Liver (tissue), 8 donors: ENCODE measurements at regions not wholly inside any gene's neighbourhood (a gene's known extent, or its start where the extent isn't known, plus 50 kb on each side); places are given as distances from the start of the nearest gene placed in this dataset.

Experiments
- DNase-seq: peaks from one replicate; pipeline ENCODE4 v3.0.0-alpha.2; 2017; ENCODE audit warnings: low spot score
- H3K27ac ChIP-seq, 2 donors: one replicate each; pipeline ENCODE4 v1.7.0; 2013; ENCODE audit warnings: inconsistent platforms in 2 of 2, low read length in 2 of 2, control low read depth in 1 of 2, low read depth in 1 of 2, mild to moderate bottlenecking in 1 of 2
- H3K27me3 ChIP-seq, 4 donors: one replicate each; pipeline versions ENCODE4 v1.6.1 to v1.7.0; 2013; ENCODE audit warnings: low read length in 3 of 4, inconsistent platforms in 1 of 4, mild to moderate bottlenecking in 1 of 4, moderate library complexity in 1 of 4; ENCODE audit not compliant: control insufficient read depth in 4 of 4, insufficient read depth in 4 of 4
- H3K36me3 ChIP-seq, 4 donors: one replicate each; pipeline versions ENCODE4 v1.6.1 to v1.7.0; 2013; ENCODE audit warnings: low read length in 3 of 4, mild to moderate bottlenecking in 3 of 4, low read depth in 1 of 4, moderate library complexity in 1 of 4; ENCODE audit not compliant: control insufficient read depth in 4 of 4, insufficient read depth in 3 of 4
- H3K4me1 ChIP-seq, 4 donors: one replicate each; pipeline versions ENCODE4 v1.6.1 to v1.7.0; 2013; ENCODE audit warnings: low read length in 3 of 4, mild to moderate bottlenecking in 3 of 4, moderate library complexity in 1 of 4; ENCODE audit not compliant: control insufficient read depth in 4 of 4, insufficient read depth in 4 of 4
- H3K4me3 ChIP-seq, 3 donors: one replicate each; pipeline versions ENCODE4 v1.6.1 to v1.7.0; 2013; ENCODE audit warnings: low read length in 3 of 3, control low read depth in 1 of 3, low read depth in 1 of 3, mild to moderate bottlenecking in 1 of 3
- H3K9ac ChIP-seq, 2 donors: one replicate each; pipeline ENCODE4 v1.7.0; 2013; ENCODE audit warnings: low read length in 2 of 2, mild to moderate bottlenecking in 2 of 2, moderate library complexity in 2 of 2, control low read depth in 1 of 2, low read depth in 1 of 2
- H3K9me3 ChIP-seq, 4 donors: one replicate each; pipeline versions ENCODE4 v1.6.1 to v1.7.0; 2013; ENCODE audit warnings: low read length in 3 of 4; ENCODE audit not compliant: control insufficient read depth in 4 of 4
- ATF3 ChIP-seq: IDR thresholded peaks from 2 replicates; pipeline ENCODE4 v1.6.1; 2016; ENCODE audit warnings: antibody characterized with exemption
- CTCF ChIP-seq: fragments of 150-350 bp; IDR thresholded peaks from 2 replicates; pipeline ENCODE4 v1.5.1; 2017; ENCODE audit warnings: improper control_type of control experiment, low read depth, low read length; ENCODE audit not compliant: missing input control
- EGR1 ChIP-seq, 2 donors: IDR thresholded peaks; 2 replicates each; pipeline ENCODE4 v1.6.1; 2016 to 2018; ENCODE audit warnings: antibody characterized with exemption in 2 of 2, low read depth in 2 of 2
- FOXA1 ChIP-seq: IDR thresholded peaks from 2 replicates; pipeline ENCODE4 v1.6.1; 2016; ENCODE audit warnings: antibody characterized with exemption
- FOXA2 ChIP-seq: IDR thresholded peaks from 2 replicates; pipeline ENCODE4 v1.6.1; 2016; ENCODE audit warnings: antibody characterized with exemption
- GABPA ChIP-seq, 2 donors: IDR thresholded peaks in 1 of 2; conservative IDR thresholded peaks in 1 of 2; 2 replicates each; pipeline ENCODE4 v1.6.1; 2016; ENCODE audit warnings: antibody characterized with exemption in 2 of 2, mild to moderate bottlenecking in 1 of 2, moderate library complexity in 1 of 2
- HNF4A ChIP-seq, 2 donors: conservative IDR thresholded peaks; 2 replicates each; pipeline ENCODE4 v1.6.1; 2016; ENCODE audit warnings: antibody characterized with exemption in 2 of 2, mild to moderate bottlenecking in 2 of 2
- JUND ChIP-seq, 2 donors: IDR thresholded peaks; 2 replicates each; pipeline ENCODE4 v1.6.1; 2016; ENCODE audit warnings: antibody characterized with exemption in 2 of 2
- MAX ChIP-seq: IDR thresholded peaks from 2 replicates; pipeline ENCODE4 v1.6.1; 2016; ENCODE audit warnings: antibody characterized with exemption
- NR2F2 ChIP-seq: IDR thresholded peaks from 2 replicates; pipeline ENCODE4 v1.6.1; 2016; ENCODE audit warnings: antibody characterized with exemption
- RAD21 ChIP-seq, 2 donors: IDR thresholded peaks; 2 replicates each; pipeline ENCODE4 v1.6.1; 2016; ENCODE audit warnings: antibody characterized with exemption in 2 of 2, mild to moderate bottlenecking in 2 of 2
- REST ChIP-seq: IDR thresholded peaks from 2 replicates; pipeline ENCODE4 v1.6.1; 2016; ENCODE audit warnings: antibody characterized with exemption, mild to moderate bottlenecking
- SP1 ChIP-seq: IDR thresholded peaks from 2 replicates; pipeline ENCODE4 v1.6.1; 2018; ENCODE audit warnings: antibody characterized with exemption, mild to moderate bottlenecking
- TAF1 ChIP-seq: conservative IDR thresholded peaks from 2 replicates; pipeline ENCODE4 v1.6.1; 2016; ENCODE audit warnings: antibody characterized with exemption, mild to moderate bottlenecking
- YY1 ChIP-seq: IDR thresholded peaks from 2 replicates; pipeline ENCODE4 v1.6.1; 2016; ENCODE audit warnings: antibody characterized with exemption, mild to moderate bottlenecking
- ZBTB33 ChIP-seq: IDR thresholded peaks from 2 replicates; pipeline ENCODE4 v1.6.1; 2016; ENCODE audit warnings: antibody characterized with exemption
- WGBS: extraction: QIAGEN DNeasy Blood & Tissue Kit; methylation state at CpG from one replicate; pipeline ENCODE4 v1.1.7; 2013; 5-methylcytosine and 5-hydroxymethylcytosine counted together
- donor health status: healthy.
- donor health status: healthy.
- donor health status: healthy.
- donor health status: healthy.
- donor health status: healthy.

GRCh38 chr3:30271781-30272180 is 334.6 kb upstream of the TGFBR2 start:
- H3K4me3 ChIP-seq = no peak overlapping the region
- no peaks in the 10 kb centered on the region for H3K4me1 ChIP-seq
- H3K9ac ChIP-seq = no peak overlapping the region
- TF ChIP-seq FOXA1 = no peak
- TF ChIP-seq ZBTB33 = no peak
- TF ChIP-seq CTCF = no peak
- no peak for TF ChIP-seq MAX
- TF ChIP-seq HNF4A (conservative IDR thresholded peaks at IDR 0.05) = no peak
- TF ChIP-seq JUND (IDR thresholded peaks at IDR 0.05) = no peak
- no peak for TF ChIP-seq ATF3
- TF ChIP-seq RAD21 (IDR thresholded peaks at IDR 0.05) = no peak
- TF ChIP-seq SP1 = no peak
- TF ChIP-seq GABPA (IDR thresholded peaks at IDR 0.05 in 1 of 2, conservative IDR thresholded peaks at IDR 0.05 in 1 of 2) = no peak
- TF ChIP-seq NR2F2 = no peak
- no peak for TF ChIP-seq TAF1
- no peak for TF ChIP-seq REST
- no peak for TF ChIP-seq FOXA2
- TF ChIP-seq YY1 = no peak
- no peak for TF ChIP-seq EGR1 (IDR thresholded peaks at IDR 0.05; ENCODE audit: low read depth in 2 of 2)
- no peak for DNase-seq
- WGBS = 77% methylated on average over 3 of the region's 3 CpGs
- H3K27ac ChIP-seq = no peak overlapping the region
- no peaks in the 10 kb centered on the region for H3K27me3 ChIP-seq
- no peaks in the 10 kb centered on the region for H3K9me3 ChIP-seq
- H3K36me3 ChIP-seq = no peaks in the 10 kb centered on the region
